ENCODE measurements at regions not wholly inside any gene's neighbourhood (a gene's known extent, or its start where the extent isn't known, plus 50 kb on each side); places are given as distances from the start of the nearest gene placed in this dataset.

- TF ChIP-seq, protein P1, sequence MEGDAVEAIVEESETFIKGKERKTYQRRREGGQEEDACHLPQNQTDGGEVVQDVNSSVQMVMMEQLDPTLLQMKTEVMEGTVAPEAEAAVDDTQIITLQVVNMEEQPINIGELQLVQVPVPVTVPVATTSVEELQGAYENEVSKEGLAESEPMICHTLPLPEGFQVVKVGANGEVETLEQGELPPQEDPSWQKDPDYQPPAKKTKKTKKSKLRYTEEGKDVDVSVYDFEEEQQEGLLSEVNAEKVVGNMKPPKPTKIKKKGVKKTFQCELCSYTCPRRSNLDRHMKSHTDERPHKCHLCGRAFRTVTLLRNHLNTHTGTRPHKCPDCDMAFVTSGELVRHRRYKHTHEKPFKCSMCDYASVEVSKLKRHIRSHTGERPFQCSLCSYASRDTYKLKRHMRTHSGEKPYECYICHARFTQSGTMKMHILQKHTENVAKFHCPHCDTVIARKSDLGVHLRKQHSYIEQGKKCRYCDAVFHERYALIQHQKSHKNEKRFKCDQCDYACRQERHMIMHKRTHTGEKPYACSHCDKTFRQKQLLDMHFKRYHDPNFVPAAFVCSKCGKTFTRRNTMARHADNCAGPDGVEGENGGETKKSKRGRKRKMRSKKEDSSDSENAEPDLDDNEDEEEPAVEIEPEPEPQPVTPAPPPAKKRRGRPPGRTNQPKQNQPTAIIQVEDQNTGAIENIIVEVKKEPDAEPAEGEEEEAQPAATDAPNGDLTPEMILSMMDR (IDR thresholded peaks at IDR 0.05; ENCODE audit: insufficient read depth, low read length, poor library complexity, severe bottlenecking), result no peak
- Histone ChIP-seq H3K36me3 (ENCODE audit: control insufficient read depth, insufficient read depth, low read length) (no peaks in the 10 kb centered on the region), H3K4me3 (ENCODE audit: low read depth, low read length) (no peak overlapping the region), H3K27me3 (ENCODE audit: control insufficient read depth, insufficient read depth, low read length) (no peaks in the 10 kb centered on the region)
- no peak for DNase-seq (ENCODE audit: low read depth)
Measured at GRCh38 chr18:38551881-38552280, 986.3 kb upstream of the CELF4 start.

DNA sequence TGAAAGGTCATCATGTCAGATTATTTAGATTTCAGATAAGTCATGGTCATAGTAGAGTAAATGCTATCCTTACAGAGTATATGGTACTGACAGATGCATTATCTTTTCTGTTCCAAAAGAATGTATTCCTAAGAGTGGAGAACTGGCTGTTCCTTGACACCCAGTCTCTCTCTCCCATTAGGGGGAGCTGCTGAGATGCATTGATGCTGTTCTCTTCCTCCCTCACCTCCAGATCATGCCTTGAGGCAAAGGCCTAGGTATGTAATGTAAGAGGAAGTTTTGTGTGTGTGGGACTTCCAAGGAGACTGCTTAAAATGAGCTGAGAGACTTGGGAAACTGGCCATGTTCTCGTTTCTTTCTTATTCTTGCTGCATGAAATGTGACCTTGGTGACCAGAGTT, 979.5 kb upstream of the CELF4 start:
- Histone ChIP-seq H3K27me3 (ENCODE audit: control insufficient read depth, insufficient read depth, low read length) (no peaks in the 10 kb centered on the region), H3K4me3 (ENCODE audit: low read depth, low read length) (no peak overlapping the region), H3K36me3 (ENCODE audit: control insufficient read depth, insufficient read depth, low read length) (no peaks in the 10 kb centered on the region)
- DNase-seq (ENCODE audit: low read depth), result no peak
- TF ChIP-seq, protein P1 (IDR thresholded peaks at IDR 0.05; ENCODE audit: insufficient read depth, low read length, poor library complexity, severe bottlenecking), result peak; percentile 18

- Histone ChIP-seq H3K27me3 (ENCODE audit: control insufficient read depth, insufficient read depth, low read length) (no peaks in the 10 kb centered on the region), H3K36me3 (ENCODE audit: control insufficient read depth, insufficient read depth, low read length) (no peaks in the 10 kb centered on the region), H3K4me3 (ENCODE audit: low read depth, low read length) (no peak overlapping the region)
- TF ChIP-seq, protein P1 (IDR thresholded peaks at IDR 0.05; ENCODE audit: insufficient read depth, low read length, poor library complexity, severe bottlenecking), result no peak
- DNase-seq (ENCODE audit: low read depth), result no peak
Measured at GRCh38 chr18:38539856-38540255, 974.3 kb upstream of the CELF4 start.

- DNase-seq (ENCODE audit: low read depth), result no peak
- Histone ChIP-seq H3K36me3 (ENCODE audit: control insufficient read depth, insufficient read depth, low read length) (no peaks in the 10 kb centered on the region), H3K27me3 (ENCODE audit: control insufficient read depth, insufficient read depth, low read length) (no peaks in the 10 kb centered on the region), H3K4me3 (ENCODE audit: low read depth, low read length) (no peak overlapping the region)
- TF ChIP-seq, protein P1 (IDR thresholded peaks at IDR 0.05; ENCODE audit: insufficient read depth, low read length, poor library complexity, severe bottlenecking), result no peak
Measured at GRCh38 chr18:38539371-38539770, 973.8 kb upstream of the CELF4 start.

GRCh38 chr18:38534073-38534472, 968.5 kb upstream of the CELF4 start:
- H3K36me3 ChIP-seq (ENCODE audit: control insufficient read depth, insufficient read depth, low read length), result no peaks in the 10 kb centered on the region
- TF ChIP-seq, protein P1 (IDR thresholded peaks at IDR 0.05; ENCODE audit: insufficient read depth, low read length, poor library complexity, severe bottlenecking), result no peak
- no peaks in the 10 kb centered on the region for H3K27me3 ChIP-seq (ENCODE audit: control insufficient read depth, insufficient read depth, low read length)

GRCh38 chr18:38526922-38527321, 961.3 kb upstream of the CELF4 start:
- no peaks in the 10 kb centered on the region for H3K36me3 ChIP-seq (ENCODE audit: control insufficient read depth, insufficient read depth, low read length)
- DNase-seq (ENCODE audit: low read depth), result no peak
- no peaks in the 10 kb centered on the region for H3K27me3 ChIP-seq (ENCODE audit: control insufficient read depth, insufficient read depth, low read length)
- TF ChIP-seq, protein P1 (IDR thresholded peaks at IDR 0.05; ENCODE audit: insufficient read depth, low read length, poor library complexity, severe bottlenecking), result no peak
- no peak overlapping the region for H3K4me3 ChIP-seq (ENCODE audit: low read depth, low read length)

More at GRCh38 chr18:38534073-38534472, 968.5 kb upstream of the CELF4 start:
- no peak overlapping the region for H3K4me3 ChIP-seq (ENCODE audit: low read depth, low read length)
- no peak for DNase-seq (ENCODE audit: low read depth)

Data from kidney epithelial cell (primary cell).